Neural cell (in vitro differentiated cells): ENCODE measurements at regions not wholly inside any gene's neighbourhood (a gene's known extent, or its start where the extent isn't known, plus 50 kb on each side); places are given as distances from the start of the nearest gene placed in this dataset.

Experiments
- H2AFZ ChIP-seq: fragments of 200-600, 300-800 bp; sonication (generic), shearing (Covaris generic); 2 replicates; pipeline ENCODE4 v1.6.0; 2014; ENCODE audit warnings: low read depth, mild to moderate bottlenecking, antibody characterized with exemption, low read length, moderate library complexity
- H3F3A ChIP-seq: fragments of 200-600 bp; shearing (Covaris generic); 2 replicates; pipeline ENCODE4 v1.6.1; 2016; ENCODE audit warnings: mild to moderate bottlenecking, moderate library complexity, mixed read lengths, antibody characterized with exemption, low read length; ENCODE audit not compliant: insufficient read depth, poor library complexity, severe bottlenecking
- H3K27ac ChIP-seq: fragments of 200-600, 300-800 bp; sonication (generic), shearing (Covaris generic); 2 replicates; pipeline ENCODE4 v1.5.1; 2014; ENCODE audit warnings: mild to moderate bottlenecking, low read length, moderate library complexity
- H3K27me3 ChIP-seq: fragments of 300-800, 200-600 bp; sonication (generic), shearing (Covaris generic); 2 replicates; pipeline ENCODE4 v1.6.0; 2014; ENCODE audit warnings: mild to moderate bottlenecking, low read depth, low read length, moderate library complexity; ENCODE audit not compliant: insufficient read depth
- H3K36me3 ChIP-seq: fragments of 300-800, 200-600 bp; sonication (generic), shearing (Covaris generic); 2 replicates; pipeline ENCODE4 v1.5.1; 2014; ENCODE audit warnings: mild to moderate bottlenecking, antibody characterized with exemption, low read length, moderate library complexity; ENCODE audit not compliant: insufficient read depth
- H3K4me2 ChIP-seq: fragments of 300-800, 200-600 bp; sonication (generic), shearing (Covaris generic); 2 replicates; pipeline ENCODE4 v1.6.0; 2014; ENCODE audit warnings: mild to moderate bottlenecking, low read length
- H3K4me3 ChIP-seq: fragments of 300-800, 200-600 bp; sonication (generic), shearing (Covaris generic); 2 replicates; pipeline ENCODE4 v1.5.1; 2014; ENCODE audit warnings: mild to moderate bottlenecking, low read length, moderate library complexity
- H3K79me2 ChIP-seq: fragments of 200-600 bp; shearing (Covaris generic); replicated peaks from 2 replicates; pipeline ENCODE4 v1.6.0; 2014; ENCODE audit warnings: mild to moderate bottlenecking, low read length, moderate library complexity; ENCODE audit not compliant: insufficient read depth
- H3K9ac ChIP-seq: fragments of 300-800, 200-600 bp; sonication (generic), shearing (Covaris generic); 2 replicates; pipeline ENCODE4 v1.6.1; 2016; ENCODE audit warnings: mild to moderate bottlenecking, low read length, mixed read lengths
- H3K9me2 ChIP-seq: fragments of 200-600 bp; shearing (Covaris generic); 2 replicates; pipeline ENCODE4 v1.6.1; 2016; ENCODE audit warnings: mild to moderate bottlenecking, low read length, mixed read lengths; ENCODE audit not compliant: insufficient read depth
- H3K9me3 ChIP-seq: fragments of 200-600, 300-800 bp; sonication (generic), shearing (Covaris generic); 2 replicates; pipeline ENCODE4 v1.6.1; 2016; ENCODE audit warnings: mild to moderate bottlenecking, mixed run types, low read length, moderate library complexity, mixed read lengths
- H4K20me1 ChIP-seq: fragments of 200-600 bp; shearing (Covaris generic); 2 replicates; pipeline ENCODE4 v1.6.1; 2016; ENCODE audit warnings: mild to moderate bottlenecking, mixed run types; ENCODE audit not compliant: insufficient read depth
- CTCF ChIP-seq: fragments of 450-650 bp; IDR thresholded peaks from 2 replicates; pipeline ENCODE4 v1.5.1; 2014; ENCODE audit warnings: antibody characterized with exemption, mild to moderate bottlenecking, moderate library complexity; ENCODE audit not compliant: poor library complexity, severe bottlenecking
- EP300 ChIP-seq: fragments of 450-650 bp; conservative IDR thresholded peaks from 2 replicates; pipeline ENCODE4 v1.6.1; 2014; ENCODE audit warnings: antibody characterized with exemption, mild to moderate bottlenecking, moderate library complexity; ENCODE audit not compliant: poor library complexity, severe bottlenecking
- EZH2 ChIP-seq: fragments of 200-600, 300-800 bp; shearing (Covaris generic), sonication (generic); IDR thresholded peaks from 2 replicates; pipeline ENCODE4 v1.6.1; 2014; ENCODE audit warnings: antibody characterized with exemption, low read length, borderline replicate concordance, mild to moderate bottlenecking; ENCODE audit not compliant: insufficient read depth, poor library complexity, severe bottlenecking
- MXI1 ChIP-seq: fragments of 450-650 bp; conservative IDR thresholded peaks from 2 replicates; pipeline ENCODE4 v1.6.1; 2014; ENCODE audit warnings: antibody characterized with exemption, mild to moderate bottlenecking; ENCODE audit not compliant: poor library complexity, severe bottlenecking
- POLR2AphosphoS5 ChIP-seq: IDR thresholded peaks from 2 replicates; pipeline ENCODE4 v1.6.1; 2012
- RAD21 ChIP-seq: fragments of 450-650 bp; conservative IDR thresholded peaks from 2 replicates; pipeline ENCODE4 v1.6.1; 2014; ENCODE audit warnings: antibody characterized with exemption, mild to moderate bottlenecking, moderate library complexity
- REST ChIP-seq: IDR thresholded peaks from 2 replicates; pipeline ENCODE4 v1.6.1; 2012; ENCODE audit warnings: borderline replicate concordance
- SMC3 ChIP-seq: fragments of 450-650 bp; conservative IDR thresholded peaks from 2 replicates; pipeline ENCODE4 v1.6.1; 2014; ENCODE audit warnings: antibody characterized with exemption, mild to moderate bottlenecking, moderate library complexity; ENCODE audit not compliant: poor library complexity
- TAF1 ChIP-seq: IDR thresholded peaks from 2 replicates; pipeline ENCODE4 v1.6.1; 2012; ENCODE audit warnings: low read depth

- TF ChIP-seq CTCF (no peak), POLR2AphosphoS5 (no peak), TAF1 (no peak), REST (no peak)
- no peaks in the 10 kb centered on the region for H3F3A ChIP-seq
- no peak overlapping the region for H3K9ac ChIP-seq
- H3K36me3 ChIP-seq = no peaks in the 10 kb centered on the region
- no peaks in the 10 kb centered on the region for H3K27me3 ChIP-seq
- no peak overlapping the region for H2AFZ ChIP-seq
- no peaks in the 10 kb centered on the region for H3K9me3 ChIP-seq
- H4K20me1 ChIP-seq = no peaks in the 10 kb centered on the region
- H3K4me2 ChIP-seq = no peak overlapping the region
- no peaks in the 10 kb centered on the region for H3K9me2 ChIP-seq
- no peak overlapping the region for H3K27ac ChIP-seq
- H3K79me2 ChIP-seq = no peaks in the 10 kb centered on the region
- H3K4me3 ChIP-seq = no peak overlapping the region
These were observed 712.0 kb downstream of the TFAP2A start for GRCh38 chr6:9702914-9703313.

GRCh38 chr6:9699888-9700287 lies 715.0 kb downstream of the TFAP2A start:
- Histone ChIP-seq H3K79me2 (no peaks in the 10 kb centered on the region), H4K20me1 (no peaks in the 10 kb centered on the region), H3K9me2 (no peaks in the 10 kb centered on the region), H3K27ac (peak overlapping the region; percentile 12), H3K4me3 (no peak overlapping the region), H2AFZ (no peak overlapping the region), H3K4me2 (no peak overlapping the region), H3K27me3 (no peaks in the 10 kb centered on the region), H3K9ac (no peak overlapping the region), H3K36me3 (no peaks in the 10 kb centered on the region), H3K9me3 (no peaks in the 10 kb centered on the region), H3F3A (no peaks in the 10 kb centered on the region)
- TF ChIP-seq EZH2 (no peak), MXI1 (peak; percentile 17), POLR2AphosphoS5 (peak; percentile 49), EP300 (peak; percentile 38), REST (no peak), CTCF (no peak), SMC3 (no peak), TAF1 (no peak), RAD21 (no peak)
